SK-N-SH treated with all-trans-retinoic acid at 6 μM for 48 hours (cell line): ENCODE measurements at regions not wholly inside any gene's neighbourhood (a gene's known extent, or its start where the extent isn't known, plus 50 kb on each side); places are given as distances from the start of the nearest gene placed in this dataset.

Experiments used
- ATAC-seq: fragments of 200-7000 bp; cut with Tn5 transposase; 3 replicates; pipeline ENCODE4 v1.9.1; 2020; ENCODE audit warnings: mild to moderate bottlenecking, moderate library complexity
- ARNTL ChIP-seq: fragments of 450-650 bp; formaldehyde crosslinking; IDR thresholded peaks from 2 replicates; pipeline ENCODE4 v1.5.0; 2020; ENCODE audit warnings: low read depth, mild to moderate bottlenecking, moderate library complexity, borderline replicate concordance
- ESRRG ChIP-seq: fragments of 250-450 bp; sonication (Bioruptor Pico); IDR thresholded peaks from 2 replicates; pipeline ENCODE4 v1.6.1; 2021; ENCODE audit warnings: mild to moderate bottlenecking
- ISL1 ChIP-seq: fragments of 250-450 bp; sonication (Bioruptor Pico); IDR thresholded peaks from 2 replicates; pipeline ENCODE4 v2.1.2; 2022; ENCODE audit warnings: mild to moderate bottlenecking, moderate library complexity
- OSR1 ChIP-seq: fragments of 250-450 bp; sonication (Bioruptor Pico); IDR thresholded peaks from 2 replicates; pipeline ENCODE4 v1.8.0; 2022; ENCODE audit warnings: moderate library complexity, mild to moderate bottlenecking, inconsistent platforms
- PPARA ChIP-seq: fragments of 250-450 bp; sonication (Bioruptor Pico); IDR thresholded peaks from 2 replicates; pipeline ENCODE4 v1.5.0; 2020; ENCODE audit warnings: mild to moderate bottlenecking, borderline replicate concordance
- RARB ChIP-seq: fragments of 250-450 bp; sonication (Bioruptor Pico); IDR thresholded peaks from 2 replicates; pipeline ENCODE4 v1.8.0; 2021; ENCODE audit warnings: mild to moderate bottlenecking, moderate library complexity
- SNAI2 ChIP-seq: fragments of 250-450 bp; sonication (Bioruptor Pico); IDR thresholded peaks from 2 replicates; pipeline ENCODE4 v1.5.0; 2020; ENCODE audit warnings: mild to moderate bottlenecking, moderate library complexity
- TCF4 ChIP-seq: fragments of 250-450 bp; sonication (Bioruptor Pico); IDR thresholded peaks from 2 replicates; pipeline ENCODE4 v1.8.0; 2021; ENCODE audit warnings: mild to moderate bottlenecking, moderate library complexity, borderline replicate concordance
- TOX ChIP-seq: fragments of 250-450 bp; sonication (Bioruptor Pico); IDR thresholded peaks from 2 replicates; pipeline ENCODE4 v1.8.0; 2021; ENCODE audit warnings: mild to moderate bottlenecking, moderate library complexity, borderline replicate concordance
- ZC3H10 ChIP-seq: fragments of 250-450 bp; sonication (Bioruptor Pico); IDR thresholded peaks from 2 replicates; pipeline ENCODE4 v1.5.1; 2021; ENCODE audit warnings: mild to moderate bottlenecking, moderate library complexity
- ZFP3 ChIP-seq: fragments of 250-450 bp; sonication (Bioruptor Pico); IDR thresholded peaks from 2 replicates; pipeline ENCODE4 v1.5.0; 2020; ENCODE audit warnings: mild to moderate bottlenecking, moderate library complexity
- ZNF565 ChIP-seq: fragments of 450-650 bp; formaldehyde crosslinking; conservative IDR thresholded peaks from 2 replicates; pipeline ENCODE4 v1.5.0; 2020; ENCODE audit warnings: low read depth, mild to moderate bottlenecking, moderate library complexity
- ZNF70 ChIP-seq: fragments of 450-650 bp; formaldehyde crosslinking; IDR thresholded peaks from 2 replicates; pipeline ENCODE4 v1.5.0; 2020; ENCODE audit warnings: mild to moderate bottlenecking, moderate library complexity
- ZNF8 ChIP-seq: fragments of 450-650 bp; formaldehyde crosslinking; IDR thresholded peaks from 2 replicates; pipeline ENCODE4 v1.5.0; 2020; ENCODE audit warnings: mild to moderate bottlenecking, moderate library complexity
- TF ChIP-seq, protein P1 (sequence below): fragments of 250-450 bp; sonication (Bioruptor Pico); IDR thresholded peaks from 2 replicates; pipeline ENCODE4 v1.5.1; 2020; ENCODE audit warnings: low read depth, mild to moderate bottlenecking, moderate library complexity
- TF ChIP-seq, protein P2 (sequence below): fragments of 250-450 bp; sonication (Bioruptor Pico); IDR thresholded peaks from 2 replicates; pipeline ENCODE4 v1.8.0; 2021; ENCODE audit warnings: low read depth, mild to moderate bottlenecking, moderate library complexity, borderline replicate concordance
- TF ChIP-seq, protein P3 (sequence below): fragments of 250-450 bp; sonication (Bioruptor Pico); IDR thresholded peaks from 2 replicates; pipeline ENCODE4 v1.8.0; 2020; ENCODE audit warnings: mild to moderate bottlenecking, moderate library complexity, borderline replicate concordance
- TF ChIP-seq, protein P4 (sequence below): fragments of 250-450 bp; sonication (Bioruptor Pico); IDR thresholded peaks from 2 replicates; pipeline ENCODE4 v1.5.1; 2021; ENCODE audit warnings: mild to moderate bottlenecking, moderate library complexity
- TF ChIP-seq, protein P5 (sequence below): fragments of 250-450 bp; sonication (Bioruptor Pico); IDR thresholded peaks from 2 replicates; pipeline ENCODE4 v1.5.0; 2020; ENCODE audit warnings: mild to moderate bottlenecking, moderate library complexity

DNA sequence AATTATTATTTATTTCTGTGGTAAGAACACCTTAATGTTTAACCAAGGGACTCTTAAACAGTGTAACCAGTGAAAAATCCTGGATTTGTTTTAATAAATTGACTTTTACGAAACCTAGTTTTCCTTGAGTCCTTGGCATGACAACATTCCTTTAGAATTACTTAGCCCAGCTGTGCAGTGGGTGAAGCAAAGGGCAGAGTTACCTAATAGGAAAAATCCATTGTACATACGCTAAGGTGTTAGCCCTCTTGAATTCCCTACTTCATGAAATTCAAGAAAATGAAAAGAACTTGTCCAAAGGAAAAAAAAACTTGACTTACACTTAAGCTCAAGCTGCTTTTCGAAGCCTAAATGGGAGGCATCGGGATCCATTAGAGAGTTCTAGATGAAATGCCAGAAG lies 852.0 kb upstream of the ADAMTS5 start:
- ATAC-seq, result no peak
- TF ChIP-seq, protein P1, sequence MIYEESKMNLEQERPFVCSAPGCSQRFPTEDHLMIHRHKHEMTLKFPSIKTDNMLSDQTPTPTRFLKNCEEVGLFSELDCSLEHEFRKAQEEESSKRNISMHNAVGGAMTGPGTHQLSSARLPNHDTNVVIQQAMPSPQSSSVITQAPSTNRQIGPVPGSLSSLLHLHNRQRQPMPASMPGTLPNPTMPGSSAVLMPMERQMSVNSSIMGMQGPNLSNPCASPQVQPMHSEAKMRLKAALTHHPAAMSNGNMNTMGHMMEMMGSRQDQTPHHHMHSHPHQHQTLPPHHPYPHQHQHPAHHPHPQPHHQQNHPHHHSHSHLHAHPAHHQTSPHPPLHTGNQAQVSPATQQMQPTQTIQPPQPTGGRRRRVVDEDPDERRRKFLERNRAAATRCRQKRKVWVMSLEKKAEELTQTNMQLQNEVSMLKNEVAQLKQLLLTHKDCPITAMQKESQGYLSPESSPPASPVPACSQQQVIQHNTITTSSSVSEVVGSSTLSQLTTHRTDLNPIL (CRISPR knock-in tag), result no peak
- TF ChIP-seq ZNF565 (CRISPR knock-in tag), result no peak
- TF ChIP-seq TOX, result no peak
- TF ChIP-seq, protein P2, sequence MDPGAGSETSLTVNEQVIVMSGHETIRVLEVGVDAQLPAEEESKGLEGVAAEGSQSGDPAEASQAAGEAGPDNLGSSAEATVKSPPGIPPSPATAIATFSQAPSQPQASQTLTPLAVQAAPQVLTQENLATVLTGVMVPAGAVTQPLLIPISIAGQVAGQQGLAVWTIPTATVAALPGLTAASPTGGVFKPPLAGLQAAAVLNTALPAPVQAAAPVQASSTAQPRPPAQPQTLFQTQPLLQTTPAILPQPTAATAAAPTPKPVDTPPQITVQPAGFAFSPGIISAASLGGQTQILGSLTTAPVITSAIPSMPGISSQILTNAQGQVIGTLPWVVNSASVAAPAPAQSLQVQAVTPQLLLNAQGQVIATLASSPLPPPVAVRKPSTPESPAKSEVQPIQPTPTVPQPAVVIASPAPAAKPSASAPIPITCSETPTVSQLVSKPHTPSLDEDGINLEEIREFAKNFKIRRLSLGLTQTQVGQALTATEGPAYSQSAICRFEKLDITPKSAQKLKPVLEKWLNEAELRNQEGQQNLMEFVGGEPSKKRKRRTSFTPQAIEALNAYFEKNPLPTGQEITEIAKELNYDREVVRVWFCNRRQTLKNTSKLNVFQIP (CRISPR knock-in tag), result no peak
- TF ChIP-seq, protein P3, sequence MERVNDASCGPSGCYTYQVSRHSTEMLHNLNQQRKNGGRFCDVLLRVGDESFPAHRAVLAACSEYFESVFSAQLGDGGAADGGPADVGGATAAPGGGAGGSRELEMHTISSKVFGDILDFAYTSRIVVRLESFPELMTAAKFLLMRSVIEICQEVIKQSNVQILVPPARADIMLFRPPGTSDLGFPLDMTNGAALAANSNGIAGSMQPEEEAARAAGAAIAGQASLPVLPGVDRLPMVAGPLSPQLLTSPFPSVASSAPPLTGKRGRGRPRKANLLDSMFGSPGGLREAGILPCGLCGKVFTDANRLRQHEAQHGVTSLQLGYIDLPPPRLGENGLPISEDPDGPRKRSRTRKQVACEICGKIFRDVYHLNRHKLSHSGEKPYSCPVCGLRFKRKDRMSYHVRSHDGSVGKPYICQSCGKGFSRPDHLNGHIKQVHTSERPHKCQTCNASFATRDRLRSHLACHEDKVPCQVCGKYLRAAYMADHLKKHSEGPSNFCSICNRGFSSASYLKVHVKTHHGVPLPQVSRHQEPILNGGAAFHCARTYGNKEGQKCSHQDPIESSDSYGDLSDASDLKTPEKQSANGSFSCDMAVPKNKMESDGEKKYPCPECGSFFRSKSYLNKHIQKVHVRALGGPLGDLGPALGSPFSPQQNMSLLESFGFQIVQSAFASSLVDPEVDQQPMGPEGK (CRISPR knock-in tag), result no peak
- TF ChIP-seq, protein P4, sequence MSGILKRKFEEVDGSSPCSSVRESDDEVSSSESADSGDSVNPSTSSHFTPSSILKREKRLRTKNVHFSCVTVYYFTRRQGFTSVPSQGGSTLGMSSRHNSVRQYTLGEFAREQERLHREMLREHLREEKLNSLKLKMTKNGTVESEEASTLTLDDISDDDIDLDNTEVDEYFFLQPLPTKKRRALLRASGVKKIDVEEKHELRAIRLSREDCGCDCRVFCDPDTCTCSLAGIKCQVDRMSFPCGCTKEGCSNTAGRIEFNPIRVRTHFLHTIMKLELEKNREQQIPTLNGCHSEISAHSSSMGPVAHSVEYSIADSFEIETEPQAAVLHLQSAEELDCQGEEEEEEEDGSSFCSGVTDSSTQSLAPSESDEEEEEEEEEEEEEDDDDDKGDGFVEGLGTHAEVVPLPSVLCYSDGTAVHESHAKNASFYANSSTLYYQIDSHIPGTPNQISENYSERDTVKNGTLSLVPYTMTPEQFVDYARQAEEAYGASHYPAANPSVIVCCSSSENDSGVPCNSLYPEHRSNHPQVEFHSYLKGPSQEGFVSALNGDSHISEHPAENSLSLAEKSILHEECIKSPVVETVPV, result no peak
- no peak for TF ChIP-seq RARB
- TF ChIP-seq ZNF70 (CRISPR knock-in tag), result no peak
- no peak for TF ChIP-seq ZFP3 (CRISPR knock-in tag)
- TF ChIP-seq ESRRG (CRISPR knock-in tag), result no peak
- no peak for TF ChIP-seq ARNTL (CRISPR knock-in tag)
- no peak for TF ChIP-seq PPARA (CRISPR knock-in tag)

DNA sequence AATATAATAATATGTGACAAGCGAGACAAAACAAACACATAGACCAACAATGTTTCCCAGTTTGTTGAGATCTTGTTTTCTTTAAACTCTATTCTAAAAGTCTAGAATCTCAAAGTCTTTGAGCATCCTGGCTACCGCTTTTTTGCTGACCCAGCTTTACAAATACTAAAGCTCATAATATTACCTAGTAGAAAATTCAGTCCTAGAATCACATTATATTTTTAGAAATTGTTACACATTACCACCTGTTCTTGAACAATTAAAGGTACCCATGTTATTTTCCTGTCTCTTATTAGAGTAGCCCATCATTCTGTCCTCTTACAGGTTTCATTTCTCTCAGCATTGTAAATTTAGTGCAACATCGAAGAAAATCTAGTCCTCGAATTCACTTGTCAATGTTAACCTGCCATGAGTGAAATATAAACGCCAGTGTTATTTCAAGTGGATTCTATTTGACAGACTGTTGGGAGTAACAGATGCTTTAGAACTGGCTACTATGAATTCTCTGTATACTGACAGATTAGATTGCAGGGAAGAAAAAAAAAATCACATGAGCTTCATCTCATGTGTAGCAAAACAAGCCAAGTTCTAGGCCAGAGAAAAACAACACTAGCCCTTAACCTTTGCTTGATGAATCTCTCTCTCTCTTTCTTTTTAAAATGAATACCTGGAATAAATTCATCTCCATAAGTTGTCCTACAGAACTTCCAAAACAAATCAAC lies 851.2 kb upstream of the ADAMTS5 start:
- ATAC-seq, result no peak
- no peak for TF ChIP-seq ZNF70 (CRISPR knock-in tag)
- no peak for TF ChIP-seq ISL1 (CRISPR knock-in tag)
- no peak for TF ChIP-seq SNAI2 (CRISPR knock-in tag)
- no peak for TF ChIP-seq ZNF8
- no peak for TF ChIP-seq OSR1 (CRISPR knock-in tag)
- no peak for TF ChIP-seq TCF4 (CRISPR knock-in tag)
- no peak for TF ChIP-seq ESRRG (CRISPR knock-in tag)
- no peak for TF ChIP-seq ZNF565 (CRISPR knock-in tag)
- no peak for TF ChIP-seq PPARA (CRISPR knock-in tag)
- TF ChIP-seq, protein P3 (CRISPR knock-in tag), result no peak
- no peak for TF ChIP-seq ZFP3 (CRISPR knock-in tag)
- TF ChIP-seq, protein P1 (CRISPR knock-in tag), result no peak
- TF ChIP-seq, protein P2 (CRISPR knock-in tag), result no peak
- TF ChIP-seq, protein P5, sequence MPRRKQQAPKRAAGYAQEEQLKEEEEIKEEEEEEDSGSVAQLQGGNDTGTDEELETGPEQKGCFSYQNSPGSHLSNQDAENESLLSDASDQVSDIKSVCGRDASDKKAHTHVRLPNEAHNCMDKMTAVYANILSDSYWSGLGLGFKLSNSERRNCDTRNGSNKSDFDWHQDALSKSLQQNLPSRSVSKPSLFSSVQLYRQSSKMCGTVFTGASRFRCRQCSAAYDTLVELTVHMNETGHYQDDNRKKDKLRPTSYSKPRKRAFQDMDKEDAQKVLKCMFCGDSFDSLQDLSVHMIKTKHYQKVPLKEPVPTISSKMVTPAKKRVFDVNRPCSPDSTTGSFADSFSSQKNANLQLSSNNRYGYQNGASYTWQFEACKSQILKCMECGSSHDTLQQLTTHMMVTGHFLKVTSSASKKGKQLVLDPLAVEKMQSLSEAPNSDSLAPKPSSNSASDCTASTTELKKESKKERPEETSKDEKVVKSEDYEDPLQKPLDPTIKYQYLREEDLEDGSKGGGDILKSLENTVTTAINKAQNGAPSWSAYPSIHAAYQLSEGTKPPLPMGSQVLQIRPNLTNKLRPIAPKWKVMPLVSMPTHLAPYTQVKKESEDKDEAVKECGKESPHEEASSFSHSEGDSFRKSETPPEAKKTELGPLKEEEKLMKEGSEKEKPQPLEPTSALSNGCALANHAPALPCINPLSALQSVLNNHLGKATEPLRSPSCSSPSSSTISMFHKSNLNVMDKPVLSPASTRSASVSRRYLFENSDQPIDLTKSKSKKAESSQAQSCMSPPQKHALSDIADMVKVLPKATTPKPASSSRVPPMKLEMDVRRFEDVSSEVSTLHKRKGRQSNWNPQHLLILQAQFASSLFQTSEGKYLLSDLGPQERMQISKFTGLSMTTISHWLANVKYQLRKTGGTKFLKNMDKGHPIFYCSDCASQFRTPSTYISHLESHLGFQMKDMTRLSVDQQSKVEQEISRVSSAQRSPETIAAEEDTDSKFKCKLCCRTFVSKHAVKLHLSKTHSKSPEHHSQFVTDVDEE (CRISPR knock-in tag), result no peak
- TF ChIP-seq, protein P4, result no peak
- TF ChIP-seq ZC3H10 (CRISPR knock-in tag), result no peak
